ENCODE measurements at regions not wholly inside any gene's neighbourhood (a gene's known extent, or its start where the extent isn't known, plus 50 kb on each side); places are given as distances from the start of the nearest gene placed in this dataset.

DNA sequence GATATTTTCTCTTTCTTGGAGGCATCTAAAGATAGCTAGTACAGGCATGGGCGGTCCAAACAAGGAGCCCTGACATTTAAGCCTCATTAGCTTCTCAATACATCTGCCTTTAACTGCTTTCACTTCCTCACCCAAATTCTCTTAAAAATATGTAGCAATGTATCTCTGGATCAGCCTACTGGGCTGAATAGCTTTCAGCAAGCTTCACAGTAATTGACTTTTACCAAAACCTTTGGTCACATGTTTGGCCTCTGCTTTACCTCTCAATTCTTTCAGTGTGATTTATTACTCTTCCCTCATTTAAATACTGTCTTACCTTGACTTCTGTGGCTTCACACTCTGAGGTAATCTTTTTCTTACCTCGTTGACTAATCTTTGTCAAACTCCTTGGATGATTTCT lies 1618.1 kb downstream of the GRIK2 start:
- Histone ChIP-seq H3K27me3 (ENCODE audit: control insufficient read depth, insufficient read depth, low read length) (no peaks in the 10 kb centered on the region), H3K4me3 (ENCODE audit: low read length in 3 of 3) (no peak overlapping the region), H3K9ac (ENCODE audit: low read length in 3 of 3) (no peak overlapping the region), H3K9me3 (ENCODE audit: control insufficient read depth in 2 of 3, insufficient read depth in 1 of 3, low read length in 3 of 3) (no peaks in the 10 kb centered on the region), H3K27ac (ENCODE audit: low read depth in 2 of 2, low read length in 2 of 2) (no peak overlapping the region), H3K4me1 (ENCODE audit: control insufficient read depth in 2 of 3, insufficient read depth in 2 of 3, low read depth in 1 of 3, low read length in 3 of 3) (no peaks in the 10 kb centered on the region), H3K36me3 (ENCODE audit: control insufficient read depth in 2 of 3, insufficient read depth in 3 of 3, low read length in 3 of 3) (no peaks in the 10 kb centered on the region)
- FAIRE-seq, result no peak
- TF ChIP-seq, protein P1, sequence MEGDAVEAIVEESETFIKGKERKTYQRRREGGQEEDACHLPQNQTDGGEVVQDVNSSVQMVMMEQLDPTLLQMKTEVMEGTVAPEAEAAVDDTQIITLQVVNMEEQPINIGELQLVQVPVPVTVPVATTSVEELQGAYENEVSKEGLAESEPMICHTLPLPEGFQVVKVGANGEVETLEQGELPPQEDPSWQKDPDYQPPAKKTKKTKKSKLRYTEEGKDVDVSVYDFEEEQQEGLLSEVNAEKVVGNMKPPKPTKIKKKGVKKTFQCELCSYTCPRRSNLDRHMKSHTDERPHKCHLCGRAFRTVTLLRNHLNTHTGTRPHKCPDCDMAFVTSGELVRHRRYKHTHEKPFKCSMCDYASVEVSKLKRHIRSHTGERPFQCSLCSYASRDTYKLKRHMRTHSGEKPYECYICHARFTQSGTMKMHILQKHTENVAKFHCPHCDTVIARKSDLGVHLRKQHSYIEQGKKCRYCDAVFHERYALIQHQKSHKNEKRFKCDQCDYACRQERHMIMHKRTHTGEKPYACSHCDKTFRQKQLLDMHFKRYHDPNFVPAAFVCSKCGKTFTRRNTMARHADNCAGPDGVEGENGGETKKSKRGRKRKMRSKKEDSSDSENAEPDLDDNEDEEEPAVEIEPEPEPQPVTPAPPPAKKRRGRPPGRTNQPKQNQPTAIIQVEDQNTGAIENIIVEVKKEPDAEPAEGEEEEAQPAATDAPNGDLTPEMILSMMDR (IDR thresholded peaks at IDR 0.05; ENCODE audit: borderline replicate concordance, extremely low read depth, insufficient read depth), result no peak
- DNase-seq, result no peak
- intact Hi-C loops (cut with DNase I), result no loop called here

DNA sequence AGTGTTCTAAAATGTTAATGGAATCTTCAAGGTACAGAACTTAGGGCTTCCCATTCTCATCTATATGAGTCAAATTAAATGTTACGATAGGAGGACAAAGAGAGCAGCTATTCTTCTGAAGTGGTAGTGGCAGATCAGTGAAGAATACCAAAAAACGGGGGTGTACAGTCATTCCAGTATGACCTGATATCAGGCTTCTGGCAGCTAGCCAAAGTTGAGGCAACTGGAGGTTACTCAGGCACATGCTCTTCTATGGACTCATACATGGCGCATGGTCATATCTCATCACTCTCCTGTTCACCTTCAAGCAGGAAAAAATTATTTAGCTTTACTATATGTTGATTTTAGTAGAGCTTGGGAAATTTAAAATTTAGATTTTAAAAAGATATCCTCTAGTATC lies 1608.8 kb downstream of the GRIK2 start:
- no peak overlapping the region for H3K4me3 ChIP-seq (ENCODE audit: low read length in 3 of 3)
- H3K36me3 ChIP-seq (ENCODE audit: control insufficient read depth in 2 of 3, insufficient read depth in 3 of 3, low read length in 3 of 3), result no peaks in the 10 kb centered on the region
- DNase-seq, result peak in 1 of 5 donors; percentile 15
- H3K9me3 ChIP-seq (ENCODE audit: control insufficient read depth in 2 of 3, insufficient read depth in 1 of 3, low read length in 3 of 3), result no peaks in the 10 kb centered on the region
- intact Hi-C loops (cut with DNase I), result no loop called here
- no peaks in the 10 kb centered on the region for H3K4me1 ChIP-seq (ENCODE audit: control insufficient read depth in 2 of 3, insufficient read depth in 2 of 3, low read depth in 1 of 3, low read length in 3 of 3)
- no peak overlapping the region for H3K9ac ChIP-seq (ENCODE audit: low read length in 3 of 3)
- H3K27ac ChIP-seq (ENCODE audit: low read depth in 2 of 2, low read length in 2 of 2), result no peak overlapping the region
- TF ChIP-seq, protein P1 (IDR thresholded peaks at IDR 0.05; ENCODE audit: borderline replicate concordance, extremely low read depth, insufficient read depth), result no peak
- no peaks in the 10 kb centered on the region for H3K27me3 ChIP-seq (ENCODE audit: control insufficient read depth, insufficient read depth, low read length)
- FAIRE-seq, result no peak

DNA sequence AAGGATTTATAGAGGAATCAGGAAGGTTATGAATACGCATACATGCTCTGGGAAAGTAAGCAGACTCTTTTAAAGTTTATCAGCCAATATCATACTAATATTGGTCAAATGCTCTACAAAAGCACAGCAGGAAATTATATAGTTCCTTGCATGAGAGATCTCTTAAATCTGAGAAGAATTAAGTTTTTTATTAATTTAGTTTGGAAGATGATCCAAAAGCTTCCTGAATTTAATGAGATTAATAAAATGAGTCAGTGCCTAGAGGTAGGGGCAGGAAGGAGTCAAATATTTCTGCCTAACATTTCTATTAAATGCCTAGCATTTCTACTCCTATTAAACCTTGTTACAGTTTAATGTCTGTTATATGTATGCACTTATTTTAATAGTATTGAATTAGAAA lies 1608.2 kb downstream of the GRIK2 start:
- TF ChIP-seq, protein P1 (IDR thresholded peaks at IDR 0.05; ENCODE audit: borderline replicate concordance, extremely low read depth, insufficient read depth), result no peak

DNA sequence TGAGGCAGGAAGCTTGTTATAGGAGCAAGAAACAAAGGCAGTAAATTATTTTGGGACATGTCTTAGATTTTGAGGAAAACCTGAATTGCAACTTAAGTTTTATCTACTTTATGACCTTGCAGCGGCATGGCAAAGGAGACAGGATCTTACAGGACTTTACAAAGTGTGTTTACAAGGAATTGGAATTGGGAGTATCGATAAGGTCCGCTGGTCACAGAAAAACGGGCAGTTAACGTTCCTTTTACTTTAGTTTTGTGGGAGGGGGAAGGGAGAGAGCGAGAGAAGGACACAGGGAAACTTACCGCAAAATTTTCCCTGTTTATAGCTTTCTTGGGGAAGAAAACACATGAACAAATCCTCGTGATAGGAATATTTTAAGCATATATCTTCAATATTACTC lies 1607.2 kb downstream of the GRIK2 start:
- TF ChIP-seq, protein P1 (IDR thresholded peaks at IDR 0.05; ENCODE audit: borderline replicate concordance, extremely low read depth, insufficient read depth), result no peak
- Histone ChIP-seq H3K36me3 (ENCODE audit: control insufficient read depth in 2 of 3, insufficient read depth in 3 of 3, low read length in 3 of 3) (no peaks in the 10 kb centered on the region), H3K27me3 (ENCODE audit: control insufficient read depth, insufficient read depth, low read length) (no peaks in the 10 kb centered on the region), H3K9ac (ENCODE audit: low read length in 3 of 3) (peak overlapping the region in 1 of 3 donors; percentile 40), H3K4me1 (ENCODE audit: control insufficient read depth in 2 of 3, insufficient read depth in 2 of 3, low read depth in 1 of 3, low read length in 3 of 3) (no peaks in the 10 kb centered on the region), H3K27ac (ENCODE audit: low read depth in 2 of 2, low read length in 2 of 2) (no peak overlapping the region), H3K4me3 (ENCODE audit: low read length in 3 of 3) (peak overlapping the region in 2 of 3 donors; percentile 7 to 56), H3K9me3 (ENCODE audit: control insufficient read depth in 2 of 3, insufficient read depth in 1 of 3, low read length in 3 of 3) (no peaks in the 10 kb centered on the region)
- FAIRE-seq (no peak), DNase-seq (peak in 4 of 5 donors; percentile 35 to 76 (median 52))
- intact Hi-C loops (cut with DNase I), result no loop called here

More for the DNA sequence above, 1608.2 kb downstream of the GRIK2 start:
- no peak overlapping the region for H3K9ac ChIP-seq (ENCODE audit: low read length in 3 of 3)
- intact Hi-C loops (cut with DNase I), result no loop called here
- DNase-seq (peak in 1 of 5 donors; percentile 8), FAIRE-seq (no peak)
- no peak overlapping the region for H3K4me3 ChIP-seq (ENCODE audit: low read length in 3 of 3)
- H3K27me3 ChIP-seq (ENCODE audit: control insufficient read depth, insufficient read depth, low read length), result no peaks in the 10 kb centered on the region
- H3K9me3 ChIP-seq (ENCODE audit: control insufficient read depth in 2 of 3, insufficient read depth in 1 of 3, low read length in 3 of 3), result no peaks in the 10 kb centered on the region
- H3K36me3 ChIP-seq (ENCODE audit: control insufficient read depth in 2 of 3, insufficient read depth in 3 of 3, low read length in 3 of 3), result no peaks in the 10 kb centered on the region
- H3K4me1 ChIP-seq (ENCODE audit: control insufficient read depth in 2 of 3, insufficient read depth in 2 of 3, low read depth in 1 of 3, low read length in 3 of 3), result no peaks in the 10 kb centered on the region
- no peak overlapping the region for H3K27ac ChIP-seq (ENCODE audit: low read depth in 2 of 2, low read length in 2 of 2)
